Small intestine (tissue), 7 donors: ENCODE measurements at regions not wholly inside any gene's neighbourhood (a gene's known extent, or its start where the extent isn't known, plus 50 kb on each side); places are given as distances from the start of the nearest gene placed in this dataset.

Experiments
- DNase-seq, 2 donors: peaks; one replicate each; pipeline versions ENCODE4 v3.0.0 to v3.0.0-alpha.2; 2013
- FAIRE-seq: peaks from 2 replicates; lab custom pipeline; 2012; peaks lifted over from hg19 to GRCh38; lab: Jason Lieb, UNC
- H3K27ac ChIP-seq, 3 donors: one replicate each; pipeline ENCODE4 v1.5.1; 2013; ENCODE audit warnings: low read length in 2 of 3, mild to moderate bottlenecking in 2 of 3, control low read depth in 1 of 3, inconsistent platforms in 1 of 3, low read depth in 1 of 3, moderate library complexity in 1 of 3
- H3K27me3 ChIP-seq, 3 donors: one replicate each; pipeline ENCODE4 v1.6.1; 2013; ENCODE audit warnings: low read length in 3 of 3, inconsistent platforms in 1 of 3; ENCODE audit not compliant: control insufficient read depth in 3 of 3, insufficient read depth in 3 of 3
- H3K36me3 ChIP-seq, 3 donors: one replicate each; pipeline ENCODE4 v1.6.1; 2013; ENCODE audit warnings: low read length in 3 of 3, inconsistent platforms in 1 of 3, low read depth in 1 of 3, mild to moderate bottlenecking in 1 of 3, moderate library complexity in 1 of 3; ENCODE audit not compliant: control insufficient read depth in 3 of 3, insufficient read depth in 2 of 3
- H3K4me1 ChIP-seq, 3 donors: one replicate each; pipeline ENCODE4 v1.6.1; 2013; ENCODE audit warnings: low read length in 2 of 3, inconsistent platforms in 1 of 3, low read depth in 1 of 3, mild to moderate bottlenecking in 1 of 3, moderate library complexity in 1 of 3; ENCODE audit not compliant: control insufficient read depth in 3 of 3, insufficient read depth in 2 of 3
- H3K4me3 ChIP-seq, 3 donors: one replicate each; pipeline ENCODE4 v1.5.1; 2013; ENCODE audit warnings: low read length in 3 of 3, control low read depth in 1 of 3, inconsistent platforms in 1 of 3, low read depth in 1 of 3, mild to moderate bottlenecking in 1 of 3, moderate library complexity in 1 of 3
- H3K9me3 ChIP-seq, 2 donors: one replicate each; pipeline ENCODE4 v1.6.1; 2013; ENCODE audit warnings: low read depth in 1 of 2, low read length in 1 of 2; ENCODE audit not compliant: control insufficient read depth in 2 of 2, insufficient read depth in 1 of 2
- WGBS, 3 donors: extraction: QIAGEN DNeasy Blood & Tissue Kit; methylation state at CpG; one replicate each; pipeline ENCODE4 v1.1.7; 2013; 5-methylcytosine and 5-hydroxymethylcytosine counted together
- donor health status: healthy with polysubstance abuse.
- donor health status: control.
- donor health status: control.
- donor health status: Bipolar disorder and iron deficiency.
- donor health status: healthy.

DNA sequence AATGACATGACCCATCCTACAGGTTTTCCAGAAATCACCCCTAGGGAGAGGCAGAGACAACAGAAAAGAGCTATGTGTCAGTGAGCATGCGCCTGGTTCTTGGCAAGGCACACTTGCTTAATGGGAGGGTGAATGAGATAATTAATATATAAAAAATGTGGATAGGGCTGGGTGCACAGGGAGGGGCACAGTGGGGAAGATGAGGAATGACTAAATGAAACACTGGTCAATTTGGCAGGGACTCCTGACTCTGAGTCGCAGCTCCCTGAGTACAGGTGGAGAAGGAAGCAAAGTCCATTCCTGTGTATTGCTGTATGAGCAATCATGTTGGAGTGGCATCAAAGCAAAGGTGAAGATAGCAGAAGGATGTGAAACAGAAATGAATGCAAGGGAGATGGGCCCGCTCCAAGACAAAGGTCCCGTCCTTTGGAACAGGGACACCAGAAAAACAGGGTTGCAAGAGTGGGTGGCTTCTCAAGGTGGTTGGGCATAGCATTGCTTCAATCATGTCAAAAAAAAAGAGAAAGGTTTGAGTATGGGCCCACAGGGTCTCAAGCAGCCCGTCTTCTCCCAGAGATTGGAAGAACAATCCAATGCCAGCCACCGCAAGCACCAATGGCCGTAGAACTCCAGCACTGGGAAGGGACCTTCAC, 278.4 kb upstream of the AGTR2 start:
- H3K27ac ChIP-seq, result peak overlapping the region in 2 of 3 donors; percentile 65 to 85
- peaks cover 0 to 64% of the 10 kb centered on the region in 2 donors for H3K9me3 ChIP-seq
- peak in 1 of 2 donors; percentile 92 for DNase-seq
- H3K27me3 ChIP-seq, result no peaks in the 10 kb centered on the region
- no peak for FAIRE-seq
- H3K36me3 ChIP-seq, result peaks cover 0 to 4% (median 0%) of the 10 kb centered on the region in 3 donors
- no peak overlapping the region for H3K4me3 ChIP-seq
- H3K4me1 ChIP-seq, result no peaks in the 10 kb centered on the region
- WGBS, 3 donors, result 22 to 56% (median 30%) methylated on average over 5 to 7 of the region's 7 CpGs

DNA sequence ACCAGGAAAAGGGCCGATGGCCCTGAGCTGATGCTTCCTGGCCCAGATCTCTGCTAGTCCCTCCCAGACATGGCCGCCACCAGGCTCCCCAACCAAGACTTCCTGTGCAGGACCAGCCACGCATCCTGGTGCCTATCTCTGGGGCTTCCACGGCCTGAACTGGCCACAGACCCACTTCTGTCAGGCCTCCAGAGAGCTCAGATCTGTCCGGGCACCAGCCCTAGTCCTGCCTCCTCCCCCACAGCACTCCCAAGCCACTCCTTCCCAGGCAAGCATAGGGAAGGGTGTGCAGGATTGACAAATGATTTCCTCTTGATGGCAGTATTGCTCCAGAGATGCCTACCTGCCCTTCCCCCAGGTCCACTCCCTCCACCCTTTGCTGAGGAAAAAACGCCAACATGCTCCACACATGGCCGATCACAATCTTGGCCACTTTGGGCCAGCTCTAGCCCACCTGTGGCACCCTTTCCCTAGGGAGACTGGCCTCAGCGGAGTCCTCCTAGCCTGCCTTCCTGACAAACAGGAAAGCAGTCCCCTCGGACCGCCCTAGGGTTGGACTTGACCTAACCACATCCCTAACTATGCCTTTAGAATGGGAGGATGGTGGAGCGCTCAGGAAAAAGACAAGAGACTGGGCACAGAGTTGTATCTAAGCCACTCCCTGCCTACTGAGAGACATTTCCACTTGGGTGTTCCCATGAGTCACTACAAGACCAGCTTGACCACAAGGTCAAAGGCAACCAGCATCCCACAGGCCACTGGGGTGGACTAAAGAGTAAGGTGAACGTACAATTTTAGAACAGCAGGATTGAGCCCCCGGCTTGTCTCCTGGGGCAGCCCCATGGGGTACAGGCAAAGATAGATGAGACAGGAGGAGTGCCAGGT, 277.5 kb upstream of the AGTR2 start:
- H3K27ac ChIP-seq, result peak overlapping the region in 2 of 3 donors; percentile 65 to 85

GRCh38 chrX:115894087-115894486, 276.5 kb upstream of the AGTR2 start:
- Histone ChIP-seq H3K4me1 (no peaks in the 10 kb centered on the region), H3K36me3 (peaks cover 0 to 4% (median 0%) of the 10 kb centered on the region in 3 donors), H3K27ac (peak overlapping the region in 1 of 3 donors; percentile 0), H3K9me3 (peaks cover 0 to 74% of the 10 kb centered on the region in 2 donors), H3K4me3 (no peak overlapping the region), H3K27me3 (no peaks in the 10 kb centered on the region)
- DNase-seq (peak in 1 of 2 donors; percentile 31), FAIRE-seq (no peak)
- 36 to 71% (median 50%) methylated on average over 4 of the region's 4 CpGs for WGBS, 3 donors

More for the DNA sequence above, 277.5 kb upstream of the AGTR2 start:
- no peak overlapping the region for H3K4me3 ChIP-seq
- 9 to 58% (median 22%) methylated on average over 12 to 13 of the region's 13 CpGs for WGBS, 3 donors
- peaks cover 0 to 65% of the 10 kb centered on the region in 2 donors for H3K9me3 ChIP-seq
- no peaks in the 10 kb centered on the region for H3K4me1 ChIP-seq
- no peaks in the 10 kb centered on the region for H3K27me3 ChIP-seq
- DNase-seq (peak in 1 of 2 donors; percentile 78), FAIRE-seq (no peak)
- peaks cover 0 to 4% (median 0%) of the 10 kb centered on the region in 3 donors for H3K36me3 ChIP-seq

- 72 to 95% (median 89%) methylated on average over 4 to 6 of the region's 6 CpGs for WGBS, 3 donors
- FAIRE-seq, result no peak
- Histone ChIP-seq H3K27ac (no peak overlapping the region), H3K4me3 (no peak overlapping the region), H3K4me1 (no peaks in the 10 kb centered on the region), H3K36me3 (no peaks in the 10 kb centered on the region), H3K27me3 (no peaks in the 10 kb centered on the region), H3K9me3 (peaks cover 0 to 73% of the 10 kb centered on the region in 2 donors)
- DNase-seq, result no peak
These were observed 274.7 kb upstream of the AGTR2 start for GRCh38 chrX:115895678-115896329.

DNA sequence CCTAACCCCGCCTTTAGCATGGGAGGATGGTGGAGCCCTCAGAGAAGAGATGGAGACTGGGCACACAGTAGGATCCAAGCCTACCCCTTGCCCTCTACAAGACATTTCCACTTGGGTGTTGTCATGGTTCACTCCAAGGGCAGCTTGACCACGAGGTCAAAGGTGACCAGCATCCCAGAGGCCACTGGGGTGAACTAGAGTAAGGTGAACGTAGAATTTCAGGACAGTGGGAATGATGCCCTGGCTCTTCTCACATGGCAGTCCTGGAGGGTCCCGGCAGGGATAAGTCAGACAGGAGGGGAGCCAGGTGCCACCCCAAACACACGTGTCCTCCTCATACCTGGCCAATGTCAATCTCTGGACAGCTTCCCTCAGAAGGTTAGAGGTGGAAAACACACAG, 274.2 kb upstream of the AGTR2 start:
- Histone ChIP-seq H3K27ac (no peak overlapping the region), H3K36me3 (no peaks in the 10 kb centered on the region), H3K9me3 (peaks cover 0 to 72% of the 10 kb centered on the region in 2 donors), H3K4me3 (no peak overlapping the region), H3K4me1 (no peaks in the 10 kb centered on the region), H3K27me3 (no peaks in the 10 kb centered on the region)
- WGBS, 3 donors, result 64 to 84% (median 84%) methylated on average over 5 of the region's 5 CpGs
- DNase-seq (no peak), FAIRE-seq (no peak)

- Histone ChIP-seq H3K9me3 (peaks cover 0 to 73% of the 10 kb centered on the region in 2 donors), H3K4me3 (no peak overlapping the region), H3K36me3 (no peaks in the 10 kb centered on the region), H3K27me3 (peaks cover 0 to 2% (median 0%) of the 10 kb centered on the region in 3 donors), H3K27ac (no peak overlapping the region), H3K4me1 (no peaks in the 10 kb centered on the region)
- 87 to 95% (median 89%) methylated on average over 8 of the region's 8 CpGs for WGBS, 3 donors
- FAIRE-seq (no peak), DNase-seq (no peak)
These were observed 272.6 kb upstream of the AGTR2 start for GRCh38 chrX:115897956-115898355.

GRCh38 chrX:115898382-115899001, 272.1 kb upstream of the AGTR2 start:
- Histone ChIP-seq H3K4me3 (no peak overlapping the region), H3K4me1 (no peaks in the 10 kb centered on the region), H3K27me3 (peaks cover 0 to 2% (median 0%) of the 10 kb centered on the region in 3 donors), H3K27ac (no peak overlapping the region), H3K36me3 (no peaks in the 10 kb centered on the region), H3K9me3 (peaks cover 0 to 71% of the 10 kb centered on the region in 2 donors)
- 68 to 85% (median 72%) methylated on average over 8 of the region's 8 CpGs for WGBS, 3 donors
- DNase-seq (peak in 1 of 2 donors; percentile 70), FAIRE-seq (no peak)

GRCh38 chrX:115900425-115900824, 270.1 kb upstream of the AGTR2 start:
- H3K27ac ChIP-seq, result no peak overlapping the region
- no peaks in the 10 kb centered on the region for H3K4me1 ChIP-seq
- H3K36me3 ChIP-seq, result no peaks in the 10 kb centered on the region
- peaks cover 0 to 70% of the 10 kb centered on the region in 2 donors for H3K9me3 ChIP-seq
- DNase-seq (no peak), FAIRE-seq (no peak)
- H3K4me3 ChIP-seq, result no peak overlapping the region
- 67 to 83% (median 73%) methylated on average over 3 to 4 of the region's 4 CpGs for WGBS, 3 donors
- peaks cover 0 to 2% (median 0%) of the 10 kb centered on the region in 3 donors for H3K27me3 ChIP-seq
